H1 (cell line): ENCODE measurements at regions not wholly inside any gene's neighbourhood (a gene's known extent, or its start where the extent isn't known, plus 50 kb on each side); places are given as distances from the start of the nearest gene placed in this dataset.

ENCODE experiments used
- CTCF ChIA-PET: fragments of 300-600 bp; sonication (Branson Sonifier 250); formaldehyde crosslinking; loops from one replicate; lab custom pipeline; 2021; ENCODE audit not compliant: partially characterized antibody; lab: Charles Lee
- POLR2A ChIA-PET: fragments of 300-600 bp; sonication (Branson Sonifier 250); formaldehyde crosslinking; loops from one replicate; lab custom pipeline; 2021; ENCODE audit warnings: inconsistent platforms; ENCODE audit not compliant: partially characterized antibody; lab: Charles Lee
- DNase-seq, 2 experiments: peaks; one replicate each; pipeline versions ENCODE4 v3.0.0 to v3.0.0-alpha.2; 2010 to 2022; ENCODE audit warnings: low spot score in 2 of 2, low read depth in 1 of 2, mixed read lengths in 1 of 2
- FAIRE-seq: peaks from 2 replicates; lab custom pipeline; 2011; peaks lifted over from hg19 to GRCh38; lab: Jason Lieb, UNC
- H2AFZ ChIP-seq: 2 replicates; pipeline ENCODE4 v1.8.1; 2012; ENCODE audit warnings: low read length, inconsistent platforms
- H2AK5ac ChIP-seq: 2 replicates; pipeline ENCODE4 v1.6.1; 2013; ENCODE audit warnings: low read depth, low read length
- H2BK120ac ChIP-seq: replicated peaks from 2 replicates; pipeline ENCODE3; 2013; ENCODE audit warnings: low read depth, low read length, inconsistent platforms
- H2BK12ac ChIP-seq: 2 replicates; pipeline ENCODE4 v1.6.1; 2013; ENCODE audit warnings: low read depth, low read length
- H2BK15ac ChIP-seq: 2 replicates; pipeline ENCODE4 v1.6.1; 2013; ENCODE audit warnings: low read length
- H2BK20ac ChIP-seq: 2 replicates; pipeline ENCODE4 v1.6.1; 2013; ENCODE audit warnings: low read length
- H2BK5ac ChIP-seq: 2 replicates; pipeline ENCODE4 v1.6.1; 2013; ENCODE audit warnings: low read depth, low read length
- H3K14ac ChIP-seq: 2 replicates; pipeline ENCODE4 v1.6.1; 2013; ENCODE audit warnings: inconsistent platforms; ENCODE audit not compliant: insufficient read length
- H3K18ac ChIP-seq: 2 replicates; pipeline ENCODE4 v1.6.1; 2013; ENCODE audit warnings: low read length; ENCODE audit errors: extremely low read depth
- H3K23ac ChIP-seq: 2 replicates; pipeline ENCODE4 v1.6.1; 2013; ENCODE audit warnings: inconsistent platforms; ENCODE audit not compliant: insufficient read length
- H3K23me2 ChIP-seq: 2 replicates; pipeline ENCODE4 v1.6.1; 2013; ENCODE audit warnings: low read depth, low read length
- H3K27ac ChIP-seq: 2 replicates; pipeline ENCODE4 v1.6.1; 2011; ENCODE audit warnings: low read depth, low read length, inconsistent platforms
- H3K27me3 ChIP-seq, 4 experiments: replicated peaks in 1 of 4; 1 replicate in 1 of 4; 2 replicates in 3 of 4; pipeline versions ENCODE4 v1.6.1 to v1.8.1; 2011 to 2013; ENCODE audit warnings: low read length in 3 of 4, mild to moderate bottlenecking in 3 of 4, inconsistent platforms in 2 of 4, mixed read lengths in 2 of 4, moderate library complexity in 1 of 4; ENCODE audit not compliant: control insufficient read depth in 3 of 4, insufficient read depth in 3 of 4; ENCODE audit errors: extremely low read depth in 1 of 4
- H3K36me3 ChIP-seq, 4 experiments: 2 replicates each; pipeline versions ENCODE4 v1.6.1 to v1.8.1; 2011 to 2013; ENCODE audit warnings: mild to moderate bottlenecking in 4 of 4, low read length in 3 of 4, moderate library complexity in 2 of 4, control low read depth in 1 of 4, inconsistent platforms in 1 of 4; ENCODE audit not compliant: insufficient read depth in 4 of 4, control insufficient read depth in 2 of 4
- H3K4ac ChIP-seq: replicated peaks from 2 replicates; pipeline ENCODE3; 2013; ENCODE audit warnings: low read length, low read depth, mixed read lengths, inconsistent platforms; ENCODE audit not compliant: insufficient read length
- H3K4me1 ChIP-seq, 4 experiments: replicated peaks in 1 of 4; 1 replicate in 1 of 4; 2 replicates in 3 of 4; pipeline versions ENCODE4 v1.6.1 to v1.8.1; 2011 to 2013; ENCODE audit warnings: low read length in 3 of 4, inconsistent platforms in 2 of 4, mixed read lengths in 1 of 4; ENCODE audit not compliant: insufficient read depth in 4 of 4, control insufficient read depth in 3 of 4
- H3K4me2 ChIP-seq, 2 experiments: 2 replicates each; pipeline versions ENCODE4 v1.6.1 to v1.8.1; 2011 to 2013; ENCODE audit warnings: low read depth in 2 of 2, low read length in 2 of 2, control low read depth in 1 of 2, inconsistent platforms in 1 of 2, mild to moderate bottlenecking in 1 of 2; ENCODE audit not compliant: insufficient read depth in 1 of 2
- H3K4me3 ChIP-seq, 4 experiments: fragments of 200-600, 300-600 bp in 1 of 4; sonication (generic), shearing (Covaris generic), sonication (Bioruptor Twin) in 1 of 4; 2 replicates each; pipeline versions ENCODE4 v1.5.1 to v1.8.1; 2011 to 2016; ENCODE audit warnings: low read length in 4 of 4, low read depth in 3 of 4, control low read depth in 2 of 4, inconsistent platforms in 2 of 4, mild to moderate bottlenecking in 2 of 4, mixed read lengths in 1 of 4, moderate library complexity in 1 of 4; ENCODE audit not compliant: insufficient read depth in 2 of 4; ENCODE audit errors: extremely low read depth in 1 of 4
- H3K56ac ChIP-seq: replicated peaks from 2 replicates; pipeline ENCODE3; 2013; ENCODE audit warnings: low read depth, mild to moderate bottlenecking, mixed read lengths, low read length, inconsistent platforms; ENCODE audit not compliant: insufficient read length
- H3K79me1 ChIP-seq: 2 replicates; pipeline ENCODE4 v1.6.1; 2013; ENCODE audit warnings: low read depth, low read length, control low read depth
- H3K79me2 ChIP-seq, 2 experiments: 2 replicates each; pipeline versions ENCODE4 v1.6.1 to v1.8.1; 2012 to 2013; ENCODE audit warnings: low read length in 2 of 2, mild to moderate bottlenecking in 2 of 2, inconsistent platforms in 1 of 2; ENCODE audit not compliant: insufficient read depth in 2 of 2, control insufficient read depth in 1 of 2
- H3K9ac ChIP-seq, 4 experiments: replicated peaks in 1 of 4; 1 replicate in 1 of 4; 2 replicates in 3 of 4; pipeline versions ENCODE4 v1.6.1 to v1.8.1; 2011 to 2013; ENCODE audit warnings: low read depth in 3 of 4, low read length in 3 of 4, control low read depth in 2 of 4, mild to moderate bottlenecking in 2 of 4, moderate library complexity in 2 of 4, inconsistent platforms in 1 of 4; ENCODE audit errors: extremely low read depth in 1 of 4
- H3K9me3 ChIP-seq, 2 experiments: 2 replicates each; pipeline versions ENCODE4 v1.6.1 to v1.8.1; 2012 to 2013; ENCODE audit warnings: mild to moderate bottlenecking in 2 of 2, moderate library complexity in 2 of 2, control low read depth in 1 of 2, inconsistent platforms in 1 of 2, low read depth in 1 of 2, low read length in 1 of 2, mixed read lengths in 1 of 2; ENCODE audit not compliant: insufficient read depth in 2 of 2
- H4K20me1 ChIP-seq, 2 experiments: replicated peaks in 1 of 2; 2 replicates each; pipeline versions ENCODE3 to v1.8.1; 2011 to 2013; ENCODE audit warnings: inconsistent platforms in 2 of 2, low read length in 2 of 2, mild to moderate bottlenecking in 1 of 2; ENCODE audit not compliant: insufficient read depth in 2 of 2, control insufficient read depth in 1 of 2
- H4K5ac ChIP-seq: 2 replicates; pipeline ENCODE4 v1.6.1; 2013; ENCODE audit warnings: low read length, low read depth, mixed read lengths, inconsistent platforms; ENCODE audit not compliant: insufficient read length
- H4K8ac ChIP-seq: 2 replicates; pipeline ENCODE4 v1.8.0; 2013; ENCODE audit warnings: mild to moderate bottlenecking, moderate library complexity, low read length, inconsistent platforms; ENCODE audit not compliant: insufficient read depth; ENCODE audit errors: extremely low read depth
- H4K91ac ChIP-seq: replicated peaks from 2 replicates; pipeline ENCODE3; 2013; ENCODE audit warnings: low read length, mixed read lengths, inconsistent platforms; ENCODE audit not compliant: insufficient read length
- KDM4A ChIP-seq: IDR thresholded peaks from one replicate; pipeline ENCODE4 v1.7.1; 2012; ENCODE audit warnings: low read depth, mild to moderate bottlenecking, moderate library complexity, low read length, inconsistent platforms; ENCODE audit not compliant: severe bottlenecking
- WGBS, 2 experiments: shearing (Covaris generic) in 1 of 2; methylation state at CpG; one replicate each; pipeline versions ENCODE4 v1.1.6 to v1.1.7; 2013 to 2015; ENCODE audit warnings: low lambda C conversion rate in 2 of 2, mixed read lengths in 2 of 2, inconsistent platforms in 1 of 2, low coverage in 1 of 2, missing lambda C conversion rate in 1 of 2; ENCODE audit not compliant: insufficient replicate concordance in 2 of 2, insufficient coverage in 1 of 2, insufficient read length in 1 of 2; ENCODE audit errors: extremely low coverage in 1 of 2, missing lambda C conversion rate in 1 of 2; 5-methylcytosine and 5-hydroxymethylcytosine counted together

GRCh38 chr6:85385636-85386315 lies 64.1 kb upstream of the NT5E start:
- Histone ChIP-seq H2BK12ac (no peak overlapping the region), H4K20me1 (no peaks in the 10 kb centered on the region)
- TF ChIP-seq KDM4A, result no peak

More at GRCh38 chr6:85385636-85386315, 64.1 kb upstream of the NT5E start:
- Histone ChIP-seq H3K9me3 (no peaks in the 10 kb centered on the region), H3K36me3 (no peaks in the 10 kb centered on the region), H2BK15ac (no peak overlapping the region), H3K27me3 (no peaks in the 10 kb centered on the region), H3K79me2 (no peaks in the 10 kb centered on the region), H4K91ac (no peak overlapping the region), H3K23ac (no peak overlapping the region), H4K8ac (no peak overlapping the region), H3K4me3 (no peak overlapping the region), H3K23me2 (no peaks in the 10 kb centered on the region), H3K9ac (no peak overlapping the region), H3K27ac (no peak overlapping the region), H3K79me1 (no peaks in the 10 kb centered on the region), H4K5ac (no peak overlapping the region), H3K4ac (no peak overlapping the region), H2BK5ac (no peak overlapping the region), H2AK5ac (no peak overlapping the region), H3K4me2 (no peak overlapping the region), H3K4me1 (no peaks in the 10 kb centered on the region), H2AFZ (no peak overlapping the region), H3K56ac (no peak overlapping the region), H3K18ac (no peak overlapping the region), H3K14ac (no peak overlapping the region), H2BK20ac (no peak overlapping the region), H2BK120ac (no peak overlapping the region)
- FAIRE-seq (no peak), DNase-seq (no peak)
- 94% methylated on average over 4 of the region's 5 CpGs; no CpG with 5 or more reads in 1 of the 2 experiments for WGBS, 2 experiments
- ChIA-PET POLR2A (no interaction called here), CTCF (interaction anchor here (0.7 to 3.8 kb wide), 2 partner anchors 84 to 98 kb away, joined by 3 to 19 read pairs; no protein-coding TSS in a partner anchor)
